ENCODE measurements at regions not wholly inside any gene's neighbourhood (a gene's known extent, or its start where the extent isn't known, plus 50 kb on each side); places are given as distances from the start of the nearest gene placed in this dataset.

DNA sequence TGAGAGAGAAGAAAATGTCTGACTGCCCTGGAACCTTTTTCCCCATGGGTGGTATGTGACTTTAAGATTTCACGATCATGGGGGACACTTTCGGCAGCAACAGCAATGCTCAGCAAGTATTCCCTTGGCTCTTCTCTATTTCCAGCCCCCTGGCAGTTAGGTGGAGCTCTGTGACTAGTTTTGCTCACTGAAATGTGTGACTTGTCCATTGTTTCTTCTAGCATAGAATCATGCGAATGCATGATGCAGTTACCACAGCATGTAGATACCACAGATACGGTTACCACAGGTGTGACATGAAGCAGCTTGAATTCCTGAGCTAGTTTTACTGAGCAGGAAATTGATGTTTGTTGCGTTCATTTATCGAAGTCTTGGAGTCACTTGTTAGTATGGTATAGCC lies 1034.5 kb upstream of the EEF2KMT start:
- Histone ChIP-seq H3K4me1 (ENCODE audit: insufficient read depth, low read length) (no peaks in the 10 kb centered on the region), H3K9me3 (ENCODE audit: control insufficient read depth in 1 of 2, low read length in 2 of 2) (no peaks in the 10 kb centered on the region), H3K4me3 (ENCODE audit: low read length in 2 of 2) (no peak overlapping the region), H3K36me3 (ENCODE audit: insufficient read depth, low read length) (no peaks in the 10 kb centered on the region), H3K27me3 (ENCODE audit: insufficient read depth, low read length) (no peaks in the 10 kb centered on the region), H3K27ac (ENCODE audit: low read depth, low read length) (no peak overlapping the region)
- H3K4me3 Mint-ChIP-seq, result no peak overlapping the region
- no peak for DNase-seq
- no peaks in the 10 kb centered on the region for H3K27me3 Mint-ChIP-seq
- no peaks in the 10 kb centered on the region for H3K4me1 Mint-ChIP-seq
- H3K27ac Mint-ChIP-seq, result no peak overlapping the region
- CTCF ChIA-PET (ENCODE audit: partially characterized antibody), result no interaction called here
- peaks cover 2 to 15% (median 7%) of the 10 kb centered on the region in 8 donors for H3K9me3 Mint-ChIP-seq
- intact Hi-C loops (cut with micrococcal nuclease), result no loop called here
- POLR2A ChIA-PET (ENCODE audit: partially characterized antibody), result no interaction called here
- H3K36me3 Mint-ChIP-seq, result no peaks in the 10 kb centered on the region

DNA sequence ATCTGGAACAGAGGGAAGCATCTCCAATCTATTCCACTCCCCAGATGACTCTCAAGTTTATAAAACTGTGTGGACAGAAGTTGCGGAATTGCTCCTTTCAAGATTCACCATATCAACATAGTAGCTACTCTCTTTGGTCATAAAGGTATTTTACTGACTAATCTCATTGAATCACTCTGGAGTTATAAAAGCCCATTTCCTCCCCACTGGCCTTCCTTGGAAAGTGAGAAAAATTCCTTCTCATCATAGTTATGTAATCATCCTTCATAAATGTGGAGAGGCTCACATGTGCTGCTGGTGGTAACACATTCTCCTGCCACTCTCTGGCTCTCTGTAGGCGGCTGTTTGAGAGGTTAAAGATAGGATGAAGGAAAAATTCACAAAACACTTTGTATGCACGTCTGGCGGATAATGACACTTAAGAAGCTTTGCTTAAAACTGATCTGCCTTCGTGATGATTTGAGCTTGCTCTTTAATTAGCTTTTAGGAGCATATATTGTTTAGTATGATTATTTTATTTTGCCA lies 1034.0 kb upstream of the EEF2KMT start:
- Histone ChIP-seq H3K36me3 (ENCODE audit: insufficient read depth, low read length) (no peaks in the 10 kb centered on the region), H3K27me3 (ENCODE audit: insufficient read depth, low read length) (no peaks in the 10 kb centered on the region), H3K27ac (ENCODE audit: low read depth, low read length) (no peak overlapping the region), H3K4me3 (ENCODE audit: low read length in 2 of 2) (no peak overlapping the region), H3K4me1 (ENCODE audit: insufficient read depth, low read length) (no peaks in the 10 kb centered on the region), H3K9me3 (ENCODE audit: control insufficient read depth in 1 of 2, low read length in 2 of 2) (no peaks in the 10 kb centered on the region)
- no peak for DNase-seq
- ChIA-PET POLR2A (ENCODE audit: partially characterized antibody) (no interaction called here), CTCF (ENCODE audit: partially characterized antibody) (no interaction called here)
- Mint-ChIP-seq H3K4me3 (no peak overlapping the region), H3K27ac (no peak overlapping the region), H3K9me3 (peaks cover 3 to 10% (median 6%) of the 10 kb centered on the region in 8 donors), H3K4me1 (no peaks in the 10 kb centered on the region), H3K36me3 (no peaks in the 10 kb centered on the region), H3K27me3 (no peaks in the 10 kb centered on the region)
- intact Hi-C loops (cut with micrococcal nuclease), result no loop called here

DNA sequence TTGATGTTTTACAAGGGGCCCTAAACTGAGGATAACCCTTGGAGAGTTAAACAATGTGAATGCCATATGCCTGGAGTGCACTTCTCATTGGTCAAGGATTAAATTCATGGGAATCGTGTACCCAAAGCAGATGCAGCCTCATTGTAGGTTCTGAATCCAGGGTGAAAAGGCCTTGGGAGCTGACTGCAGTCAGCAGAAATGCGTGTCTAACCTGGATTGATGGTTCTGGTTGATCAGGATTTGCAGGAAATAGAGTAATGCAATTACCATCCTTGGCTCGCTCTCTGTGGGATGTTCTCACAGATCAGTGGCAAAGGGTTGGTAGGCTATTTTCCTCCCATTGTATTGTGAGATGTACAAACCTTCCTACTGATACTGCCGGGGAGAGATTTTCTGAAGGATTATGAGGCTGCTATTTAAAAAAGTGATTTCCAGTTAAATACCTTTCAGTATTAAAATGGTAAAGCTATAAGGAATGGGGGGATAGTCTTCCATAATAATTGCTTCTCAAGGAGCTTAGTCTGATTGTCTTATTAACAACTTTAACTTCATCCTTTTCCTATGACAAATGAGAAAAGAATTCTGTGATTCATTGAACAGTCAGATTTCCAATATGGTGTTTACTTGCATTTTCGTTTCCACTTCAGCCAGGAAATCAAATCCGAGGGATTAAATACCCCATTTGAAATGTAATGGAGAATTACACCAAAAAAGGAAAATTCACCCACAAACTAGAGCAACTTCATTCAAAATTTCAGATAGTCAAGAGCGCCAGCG lies 1028.1 kb upstream of the EEF2KMT start:
- no peaks in the 10 kb centered on the region for H3K4me1 ChIP-seq (ENCODE audit: insufficient read depth, low read length)
- Mint-ChIP-seq H3K9me3 (peaks cover 0 to 12% (median 4%) of the 10 kb centered on the region in 8 donors), H3K4me1 (no peaks in the 10 kb centered on the region), H3K27me3 (no peaks in the 10 kb centered on the region), H3K27ac (no peak overlapping the region), H3K36me3 (no peaks in the 10 kb centered on the region), H3K4me3 (no peak overlapping the region)
- H3K9me3 ChIP-seq (ENCODE audit: control insufficient read depth in 1 of 2, low read length in 2 of 2), result no peaks in the 10 kb centered on the region
- no peak overlapping the region for H3K27ac ChIP-seq (ENCODE audit: low read depth, low read length)
- ChIA-PET POLR2A (ENCODE audit: partially characterized antibody) (no interaction called here), CTCF (ENCODE audit: partially characterized antibody) (no interaction called here)
- no peaks in the 10 kb centered on the region for H3K27me3 ChIP-seq (ENCODE audit: insufficient read depth, low read length)
- no peak for DNase-seq
- no peak overlapping the region for H3K4me3 ChIP-seq (ENCODE audit: low read length in 2 of 2)
- no peaks in the 10 kb centered on the region for H3K36me3 ChIP-seq (ENCODE audit: insufficient read depth, low read length)
- intact Hi-C loops (cut with micrococcal nuclease), result no loop called here

DNA sequence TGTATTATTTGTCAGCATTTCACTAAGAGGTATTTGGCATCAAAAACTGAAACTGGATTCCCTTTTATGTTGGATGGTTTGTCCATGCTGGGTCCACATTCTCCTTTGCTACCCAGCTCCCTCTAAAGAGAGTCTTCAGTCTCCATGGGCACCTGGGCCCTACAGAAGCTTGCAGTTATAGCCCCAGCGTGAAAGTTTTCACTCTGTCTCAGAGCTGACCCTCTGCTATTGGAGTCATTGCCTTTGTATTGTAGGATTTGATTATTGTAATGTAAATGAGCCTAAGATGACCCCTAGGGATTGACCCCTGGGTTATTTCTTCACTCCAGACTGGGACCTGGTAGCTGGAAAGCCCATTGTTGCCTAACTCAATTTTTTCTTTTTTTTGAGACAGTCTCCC lies 1026.5 kb upstream of the EEF2KMT start:
- Histone ChIP-seq H3K4me3 (ENCODE audit: low read length in 2 of 2) (no peak overlapping the region), H3K9me3 (ENCODE audit: control insufficient read depth in 1 of 2, low read length in 2 of 2) (no peaks in the 10 kb centered on the region), H3K27ac (ENCODE audit: low read depth, low read length) (no peak overlapping the region), H3K27me3 (ENCODE audit: insufficient read depth, low read length) (no peaks in the 10 kb centered on the region), H3K4me1 (ENCODE audit: insufficient read depth, low read length) (no peaks in the 10 kb centered on the region), H3K36me3 (ENCODE audit: insufficient read depth, low read length) (no peaks in the 10 kb centered on the region)
- ChIA-PET POLR2A (ENCODE audit: partially characterized antibody) (no interaction called here), CTCF (ENCODE audit: partially characterized antibody) (no interaction called here)
- Mint-ChIP-seq H3K9me3 (peaks cover 0 to 12% (median 7%) of the 10 kb centered on the region in 8 donors), H3K27ac (no peak overlapping the region), H3K4me3 (no peak overlapping the region), H3K36me3 (no peaks in the 10 kb centered on the region), H3K27me3 (no peaks in the 10 kb centered on the region), H3K4me1 (no peaks in the 10 kb centered on the region)
- DNase-seq, result no peak
- intact Hi-C loops (cut with micrococcal nuclease), result no loop called here

DNA sequence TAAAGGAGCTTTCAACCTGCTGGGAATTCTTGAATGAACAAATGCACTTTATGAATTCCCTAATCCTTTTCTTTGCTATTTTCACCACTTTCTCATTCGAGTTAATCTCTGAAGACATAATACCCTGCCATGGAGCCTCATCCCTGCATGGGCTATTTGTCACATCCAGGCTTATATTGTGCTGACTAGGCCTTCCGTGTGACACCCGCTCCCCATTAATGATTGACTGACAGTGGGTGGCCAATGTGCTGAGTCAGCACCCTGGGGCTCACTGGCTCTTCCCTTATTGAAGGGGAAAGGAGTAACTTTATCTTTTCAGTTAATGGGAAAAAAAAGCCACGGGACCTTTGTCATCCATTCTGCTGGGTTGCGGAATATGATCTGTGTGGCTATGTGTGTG lies 1024.8 kb upstream of the EEF2KMT start:
- H3K36me3 Mint-ChIP-seq, result no peaks in the 10 kb centered on the region
- no peaks in the 10 kb centered on the region for H3K4me1 Mint-ChIP-seq
- Histone ChIP-seq H3K4me1 (ENCODE audit: insufficient read depth, low read length) (no peaks in the 10 kb centered on the region), H3K27me3 (ENCODE audit: insufficient read depth, low read length) (no peaks in the 10 kb centered on the region), H3K9me3 (ENCODE audit: control insufficient read depth in 1 of 2, low read length in 2 of 2) (no peaks in the 10 kb centered on the region), H3K4me3 (ENCODE audit: low read length in 2 of 2) (no peak overlapping the region), H3K36me3 (ENCODE audit: insufficient read depth, low read length) (no peaks in the 10 kb centered on the region), H3K27ac (ENCODE audit: low read depth, low read length) (no peak overlapping the region)
- CTCF ChIA-PET (ENCODE audit: partially characterized antibody), result no interaction called here
- POLR2A ChIA-PET (ENCODE audit: partially characterized antibody), result no interaction called here
- H3K27ac Mint-ChIP-seq, result no peak overlapping the region
- intact Hi-C loops (cut with micrococcal nuclease), result no loop called here
- no peak overlapping the region for H3K4me3 Mint-ChIP-seq
- DNase-seq, result no peak
- peaks cover 0 to 13% (median 7%) of the 10 kb centered on the region in 8 donors for H3K9me3 Mint-ChIP-seq
- no peaks in the 10 kb centered on the region for H3K27me3 Mint-ChIP-seq

DNA sequence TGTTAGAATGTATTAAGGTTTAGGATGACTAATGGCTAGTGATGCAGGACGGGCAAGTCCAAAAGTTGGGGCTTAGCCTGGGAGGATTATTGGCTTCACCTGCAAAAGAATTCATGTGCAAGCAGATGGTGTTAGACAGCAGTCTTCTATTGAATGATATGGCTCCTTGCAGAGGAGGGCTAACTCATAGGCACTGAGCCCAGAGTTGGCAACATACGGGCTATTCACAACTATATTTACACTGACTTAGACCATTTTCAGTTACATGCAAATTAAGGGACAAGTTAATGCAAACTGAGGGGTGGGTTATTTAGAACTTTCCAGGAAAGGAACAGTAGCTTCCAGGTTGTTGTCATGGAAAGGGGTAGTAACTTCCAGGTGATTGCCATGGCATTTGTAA lies 1017.1 kb upstream of the EEF2KMT start:
- Histone ChIP-seq H3K9me3 (ENCODE audit: control insufficient read depth in 1 of 2, low read length in 2 of 2) (no peaks in the 10 kb centered on the region), H3K36me3 (ENCODE audit: insufficient read depth, low read length) (no peaks in the 10 kb centered on the region), H3K27ac (ENCODE audit: low read depth, low read length) (no peak overlapping the region), H3K27me3 (ENCODE audit: insufficient read depth, low read length) (no peaks in the 10 kb centered on the region), H3K4me1 (ENCODE audit: insufficient read depth, low read length) (no peaks in the 10 kb centered on the region), H3K4me3 (ENCODE audit: low read length in 2 of 2) (no peak overlapping the region)
- Mint-ChIP-seq H3K27ac (no peak overlapping the region), H3K27me3 (no peaks in the 10 kb centered on the region), H3K9me3 (peaks cover 0 to 11% (median 3%) of the 10 kb centered on the region in 8 donors), H3K4me3 (no peak overlapping the region), H3K4me1 (no peaks in the 10 kb centered on the region), H3K36me3 (no peaks in the 10 kb centered on the region)
- no peak for DNase-seq
- ChIA-PET POLR2A (ENCODE audit: partially characterized antibody) (no interaction called here), CTCF (ENCODE audit: partially characterized antibody) (no interaction called here)
- intact Hi-C loops (cut with micrococcal nuclease), result no loop called here

DNA sequence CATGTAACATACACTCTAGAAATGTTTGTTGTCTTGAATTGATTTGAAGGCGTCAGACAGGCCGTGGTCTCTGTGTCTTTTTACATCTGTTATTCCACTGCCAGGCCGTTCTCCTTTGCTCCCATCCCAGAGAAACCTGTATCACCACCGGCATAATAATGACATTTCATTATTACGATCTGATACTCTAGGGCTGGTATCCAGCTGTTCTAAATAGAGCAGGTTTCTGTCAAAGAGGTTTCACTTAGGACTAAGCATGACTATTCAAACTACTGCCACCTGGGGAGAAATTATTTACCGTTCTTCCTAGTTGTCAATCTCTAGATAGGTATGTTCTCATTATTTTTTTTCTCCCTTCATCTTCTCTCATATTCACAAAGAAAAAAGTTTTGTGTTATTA lies 1016.2 kb upstream of the EEF2KMT start:
- Mint-ChIP-seq H3K9me3 (peaks cover 0 to 7% (median 3%) of the 10 kb centered on the region in 8 donors), H3K4me1 (no peaks in the 10 kb centered on the region), H3K27ac (no peak overlapping the region), H3K36me3 (no peaks in the 10 kb centered on the region), H3K27me3 (no peaks in the 10 kb centered on the region), H3K4me3 (no peak overlapping the region)
- H3K27ac ChIP-seq (ENCODE audit: low read depth, low read length), result no peak overlapping the region
- ChIA-PET POLR2A (ENCODE audit: partially characterized antibody) (no interaction called here), CTCF (ENCODE audit: partially characterized antibody) (no interaction called here)
- DNase-seq, result no peak
- no peaks in the 10 kb centered on the region for H3K27me3 ChIP-seq (ENCODE audit: insufficient read depth, low read length)
- H3K4me1 ChIP-seq (ENCODE audit: insufficient read depth, low read length), result no peaks in the 10 kb centered on the region
- H3K4me3 ChIP-seq (ENCODE audit: low read length in 2 of 2), result no peak overlapping the region
- intact Hi-C loops (cut with micrococcal nuclease), result no loop called here
- H3K9me3 ChIP-seq (ENCODE audit: control insufficient read depth in 1 of 2, low read length in 2 of 2), result no peaks in the 10 kb centered on the region
- H3K36me3 ChIP-seq (ENCODE audit: insufficient read depth, low read length), result no peaks in the 10 kb centered on the region

Measured in CD4-positive, alpha-beta memory T cell (primary cell).